ENCODE measurements at regions not wholly inside any gene's neighbourhood (a gene's known extent, or its start where the extent isn't known, plus 50 kb on each side); places are given as distances from the start of the nearest gene placed in this dataset.

- WGBS, 2 donors = 57 to 64% methylated on average over 3 of the region's 3 CpGs
- H3K27me3 ChIP-seq = no peaks in the 10 kb centered on the region
- H3K9me3 ChIP-seq = peaks cover 0 to 7% (median 0%) of the 10 kb centered on the region in 4 donors
- no peak overlapping the region for H3K27ac ChIP-seq
- TF ChIP-seq CTCF (IDR thresholded peaks at IDR 0.05) (no peak), EP300 (IDR thresholded peaks at IDR 0.05) (no peak), POLR2A (IDR thresholded peaks at IDR 0.05) (no peak)
- DNase-seq (ENCODE audit: low spot score in 2 of 2) = no peak
- H3K4me1 ChIP-seq = no peaks in the 10 kb centered on the region
- H3K4me3 ChIP-seq = no peak overlapping the region
- no peaks in the 10 kb centered on the region for H3K36me3 ChIP-seq
These were observed 115.6 kb upstream of the B3GAT2 start for GRCh38 chr6:71072508-71072907.

DNA sequence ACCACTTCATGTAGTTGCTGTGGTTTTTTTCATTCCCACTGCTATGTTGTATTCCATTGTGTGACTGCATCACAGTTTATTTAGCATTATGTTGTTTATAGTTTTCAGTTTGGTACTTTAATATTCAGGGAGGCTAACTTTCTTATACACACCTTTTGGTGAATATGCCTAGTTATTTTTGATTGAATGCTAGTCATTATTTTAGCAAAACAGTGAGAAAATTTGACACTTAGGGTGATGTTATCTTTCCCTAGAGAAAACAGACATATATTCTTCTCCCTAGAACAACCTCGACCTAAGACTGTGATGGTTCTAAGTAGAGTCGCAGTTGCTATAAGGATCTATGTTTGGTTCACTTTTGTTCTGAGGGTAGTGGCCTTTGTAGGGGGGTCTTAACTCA is 120.8 kb upstream of the B3GAT2 start:
- no peak overlapping the region for H3K27ac ChIP-seq
- no peaks in the 10 kb centered on the region for H3K36me3 ChIP-seq
- peaks cover 0 to 16% (median 0%) of the 10 kb centered on the region in 4 donors for H3K9me3 ChIP-seq
- H3K4me1 ChIP-seq = peaks cover 0 to 25% (median 0%) of the 10 kb centered on the region in 4 donors
- no peak for DNase-seq (ENCODE audit: low spot score in 2 of 2)
- 94 to 95% methylated on average over 2 of the region's 2 CpGs for WGBS, 2 donors
- H3K4me3 ChIP-seq = no peak overlapping the region
- no peaks in the 10 kb centered on the region for H3K27me3 ChIP-seq
- TF ChIP-seq EP300 (IDR thresholded peaks at IDR 0.05) = no peak
- no peak for TF ChIP-seq CTCF (IDR thresholded peaks at IDR 0.05)
- TF ChIP-seq POLR2A (IDR thresholded peaks at IDR 0.05) = no peak

DNA sequence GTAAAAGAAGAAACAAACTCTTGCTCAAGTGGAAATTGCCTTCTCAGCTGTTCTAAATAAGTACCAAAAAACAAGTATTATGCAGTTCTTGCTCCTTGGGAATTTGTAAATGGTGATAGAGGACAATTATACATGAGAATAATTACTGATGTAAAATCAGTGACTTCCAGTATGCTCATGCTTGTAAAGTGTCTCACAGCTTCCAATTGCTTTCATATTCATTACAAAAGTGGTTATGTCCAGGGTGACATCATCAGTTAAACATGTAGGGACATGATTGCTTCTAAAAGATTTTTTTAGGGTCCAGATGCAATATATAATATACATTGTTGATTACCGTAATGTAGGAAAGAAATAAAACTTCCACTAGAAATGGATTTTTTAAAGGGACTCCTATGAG is 122.8 kb upstream of the B3GAT2 start:
- peaks cover 0 to 35% (median 1%) of the 10 kb centered on the region in 4 donors for H3K4me1 ChIP-seq
- WGBS, 2 donors = 41 to 65% methylated on average over 1 of the region's 1 CpG

GRCh38 chr6:71080133-71080532 is 123.3 kb upstream of the B3GAT2 start:
- TF ChIP-seq POLR2A (IDR thresholded peaks at IDR 0.05) (no peak), EP300 (IDR thresholded peaks at IDR 0.05) (no peak), CTCF (IDR thresholded peaks at IDR 0.05) (no peak)
- 63 to 83% methylated on average over 2 of the region's 2 CpGs for WGBS, 2 donors
- no peak for DNase-seq (ENCODE audit: low spot score in 2 of 2)
- Histone ChIP-seq H3K4me3 (no peak overlapping the region), H3K27me3 (no peaks in the 10 kb centered on the region), H3K9me3 (peaks cover 0 to 16% (median 0%) of the 10 kb centered on the region in 4 donors), H3K36me3 (no peaks in the 10 kb centered on the region), H3K4me1 (peaks cover 0 to 35% (median 1%) of the 10 kb centered on the region in 4 donors), H3K27ac (no peak overlapping the region)

More for the DNA sequence above, 122.8 kb upstream of the B3GAT2 start:
- H3K27ac ChIP-seq = no peak overlapping the region
- peaks cover 0 to 16% (median 0%) of the 10 kb centered on the region in 4 donors for H3K9me3 ChIP-seq
- H3K27me3 ChIP-seq = no peaks in the 10 kb centered on the region
- no peak for TF ChIP-seq EP300 (IDR thresholded peaks at IDR 0.05)
- TF ChIP-seq CTCF (IDR thresholded peaks at IDR 0.05) = no peak
- TF ChIP-seq POLR2A (IDR thresholded peaks at IDR 0.05) = no peak
- H3K4me3 ChIP-seq = no peak overlapping the region
- no peak for DNase-seq (ENCODE audit: low spot score in 2 of 2)
- no peaks in the 10 kb centered on the region for H3K36me3 ChIP-seq

DNA sequence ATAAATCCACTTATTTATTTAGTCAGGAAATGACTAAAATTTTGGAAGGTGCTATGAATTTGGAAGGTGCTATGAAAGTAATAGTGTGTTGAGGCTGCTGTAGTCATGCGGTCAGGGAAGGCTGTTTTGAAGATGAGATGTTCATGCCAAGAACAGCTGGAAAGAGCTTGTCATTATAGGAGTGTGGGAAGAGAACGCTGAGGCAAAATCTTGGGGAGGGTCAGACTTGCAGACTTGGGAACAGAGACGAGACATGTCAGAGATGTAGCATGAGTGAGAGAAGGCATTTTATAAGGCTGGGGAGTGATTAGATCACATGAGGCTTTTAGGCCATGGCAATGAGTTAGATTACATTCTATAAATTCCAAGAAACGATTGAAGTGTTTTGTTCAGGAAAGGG is 124.0 kb upstream of the B3GAT2 start:
- 21 to 33% methylated on average over 4 of the region's 4 CpGs for WGBS, 2 donors
- TF ChIP-seq CTCF (IDR thresholded peaks at IDR 0.05) (no peak), EP300 (IDR thresholded peaks at IDR 0.05) (no peak), POLR2A (IDR thresholded peaks at IDR 0.05) (no peak)
- peaks cover 0 to 16% (median 0%) of the 10 kb centered on the region in 4 donors for H3K9me3 ChIP-seq
- H3K4me3 ChIP-seq = no peak overlapping the region
- no peak overlapping the region for H3K27ac ChIP-seq
- H3K36me3 ChIP-seq = no peaks in the 10 kb centered on the region
- DNase-seq (ENCODE audit: low spot score in 2 of 2) = no peak
- H3K4me1 ChIP-seq = peaks cover 0 to 35% (median 1%) of the 10 kb centered on the region in 4 donors
- H3K27me3 ChIP-seq = no peaks in the 10 kb centered on the region

Measured in tibial nerve (tissue), 4 donors.